CD4-positive, CD25-positive, alpha-beta regulatory T cell (primary cell): ENCODE measurements at regions not wholly inside any gene's neighbourhood (a gene's known extent, or its start where the extent isn't known, plus 50 kb on each side); places are given as distances from the start of the nearest gene placed in this dataset.
"Not testable (repeated sequence)": the region's sequence is repeated elsewhere in the genome, so short reads cannot be mapped to it uniquely, and the experiment has no call there.

Source experiments
- ATAC-seq, 2 donors: fragments of 150-1000 bp; cut with Tn5 transposase; one replicate each; pipeline ENCODE4 v1.10.0; 2021; ENCODE audit warnings: low read depth in 2 of 2, moderate number of reproducible peaks in 2 of 2, moderate library complexity in 1 of 2
- DNase-seq, 3 donors: peaks; one replicate each; pipeline versions ENCODE4 v3.0.0 to v3.0.0-alpha.2; 2012 to 2022; ENCODE audit warnings: mixed read lengths in 1 of 3
- H3K27ac ChIP-seq: one replicate; pipeline ENCODE4 v1.7.0; 2013; ENCODE audit warnings: mild to moderate bottlenecking, low read length; ENCODE audit not compliant: insufficient read depth, poor library complexity, severe bottlenecking
- H3K27me3 ChIP-seq: one replicate; pipeline ENCODE4 v1.7.0; 2013; ENCODE audit warnings: low read length; ENCODE audit not compliant: control insufficient read depth, insufficient read depth
- H3K36me3 ChIP-seq: one replicate; pipeline ENCODE4 v1.7.0; 2013; ENCODE audit warnings: mild to moderate bottlenecking, low read length, moderate library complexity; ENCODE audit not compliant: control insufficient read depth, insufficient read depth
- H3K4me1 ChIP-seq: 2 replicates; pipeline ENCODE4 v1.7.0; 2013; ENCODE audit warnings: mild to moderate bottlenecking, low read length; ENCODE audit not compliant: insufficient read depth, control insufficient read depth, poor library complexity, severe bottlenecking
- H3K4me3 ChIP-seq: one replicate; pipeline ENCODE4 v1.7.0; 2013; ENCODE audit warnings: low read depth, mild to moderate bottlenecking, low read length, moderate library complexity
- H3K9me3 ChIP-seq, 2 experiments: 1 replicate in 1 of 2; 2 replicates in 1 of 2; pipeline ENCODE4 v1.7.0; 2013; ENCODE audit warnings: low read length in 2 of 2, mild to moderate bottlenecking in 1 of 2, moderate library complexity in 1 of 2; ENCODE audit not compliant: control insufficient read depth in 2 of 2
- H3K27ac Mint-ChIP-seq, 3 donors: one replicate each; pipeline ENCODE4 v1.8.0; 2020 to 2022; ENCODE audit warnings: mild to moderate bottlenecking in 3 of 3, mixed read lengths in 3 of 3, moderate library complexity in 2 of 3
- H3K27me3 Mint-ChIP-seq: one replicate; pipeline ENCODE4 v1.8.0; 2022; ENCODE audit warnings: mild to moderate bottlenecking, mixed read lengths
- H3K36me3 Mint-ChIP-seq: one replicate; pipeline ENCODE4 v1.8.0; 2020; ENCODE audit warnings: mixed read lengths
- H3K4me1 Mint-ChIP-seq, 4 donors: one replicate each; pipeline ENCODE4 v1.8.0; 2020 to 2022; ENCODE audit warnings: mixed read lengths in 4 of 4, mild to moderate bottlenecking in 1 of 4
- H3K4me3 Mint-ChIP-seq, 4 donors: one replicate each; pipeline ENCODE4 v1.8.0; 2020 to 2022; ENCODE audit warnings: mild to moderate bottlenecking in 4 of 4, mixed read lengths in 4 of 4, moderate library complexity in 3 of 4
- H3K9me3 Mint-ChIP-seq, 7 donors: one replicate each; pipeline ENCODE4 v1.8.0; 2020 to 2022; ENCODE audit warnings: mixed read lengths in 7 of 7, mild to moderate bottlenecking in 3 of 7, moderate library complexity in 2 of 7

DNA sequence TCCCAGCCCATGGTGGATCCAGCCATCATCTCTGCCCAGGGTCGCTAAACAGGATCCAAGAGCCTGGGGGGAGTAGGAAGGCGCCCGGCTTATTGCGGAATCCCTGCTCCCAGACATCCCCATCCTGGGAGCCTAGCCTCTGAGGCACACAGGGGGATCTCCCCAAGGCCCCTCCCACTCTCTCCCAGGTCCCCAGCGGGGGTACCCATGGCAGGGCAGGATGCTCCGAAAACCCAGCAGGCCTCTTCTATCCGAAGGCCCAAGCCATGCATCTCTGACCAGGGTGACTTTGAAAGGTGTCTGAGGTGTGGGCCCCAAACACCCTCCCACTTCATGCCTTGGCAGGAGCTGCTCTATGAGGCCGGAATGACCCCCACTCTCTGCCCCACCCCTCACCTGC lies 81.7 kb upstream of the RUFY1 start:
- Mint-ChIP-seq H3K9me3 (peaks cover 0 to 2% (median 0%) of the 10 kb centered on the region in 7 donors), H3K4me3 (no peak overlapping the region), H3K27me3 (peaks cover under 1% of the 10 kb centered on the region), H3K36me3 (no peaks in the 10 kb centered on the region), H3K27ac (no peak overlapping the region), H3K4me1 (no peaks in the 10 kb centered on the region)
- Histone ChIP-seq H3K27ac (no peak overlapping the region), H3K27me3 (no peaks in the 10 kb centered on the region), H3K4me3 (no peak overlapping the region), H3K9me3 (no peaks in the 10 kb centered on the region), H3K36me3 (no peaks in the 10 kb centered on the region), H3K4me1 (no peaks in the 10 kb centered on the region)
- DNase-seq = no peak
- no peak for ATAC-seq

DNA sequence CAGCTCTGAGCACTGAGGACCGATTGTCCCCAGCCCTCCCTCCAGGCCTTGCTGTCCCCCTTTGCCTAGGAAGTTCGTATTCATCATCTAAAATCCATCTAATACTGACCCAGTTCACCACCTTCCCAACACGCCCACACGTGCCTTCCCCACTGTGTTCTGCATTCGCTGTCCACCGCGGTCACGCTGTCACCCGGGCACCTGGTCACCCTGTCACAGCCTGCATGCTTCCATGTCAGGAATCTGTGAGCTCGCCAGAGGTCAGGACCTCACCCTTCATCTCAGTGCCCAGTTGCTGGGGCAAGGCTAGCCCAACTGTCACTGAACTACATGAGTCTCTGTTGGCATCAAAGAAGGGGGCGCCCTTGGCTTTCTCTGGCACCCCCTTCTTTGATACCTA lies 82.9 kb upstream of the RUFY1 start:
- H3K27me3 ChIP-seq = no peaks in the 10 kb centered on the region
- ATAC-seq (no peak), DNase-seq (no peak)
- no peaks in the 10 kb centered on the region for H3K4me1 ChIP-seq
- Mint-ChIP-seq H3K4me1 (no peaks in the 10 kb centered on the region), H3K9me3 (peaks cover 0 to 2% (median 0%) of the 10 kb centered on the region in 7 donors), H3K4me3 (no peak overlapping the region), H3K27me3 (peaks cover 4% of the 10 kb centered on the region), H3K27ac (no peak overlapping the region), H3K36me3 (no peaks in the 10 kb centered on the region)
- H3K4me3 ChIP-seq = no peak overlapping the region
- no peak overlapping the region for H3K27ac ChIP-seq
- H3K36me3 ChIP-seq = no peaks in the 10 kb centered on the region
- H3K9me3 ChIP-seq = no peaks in the 10 kb centered on the region

DNA sequence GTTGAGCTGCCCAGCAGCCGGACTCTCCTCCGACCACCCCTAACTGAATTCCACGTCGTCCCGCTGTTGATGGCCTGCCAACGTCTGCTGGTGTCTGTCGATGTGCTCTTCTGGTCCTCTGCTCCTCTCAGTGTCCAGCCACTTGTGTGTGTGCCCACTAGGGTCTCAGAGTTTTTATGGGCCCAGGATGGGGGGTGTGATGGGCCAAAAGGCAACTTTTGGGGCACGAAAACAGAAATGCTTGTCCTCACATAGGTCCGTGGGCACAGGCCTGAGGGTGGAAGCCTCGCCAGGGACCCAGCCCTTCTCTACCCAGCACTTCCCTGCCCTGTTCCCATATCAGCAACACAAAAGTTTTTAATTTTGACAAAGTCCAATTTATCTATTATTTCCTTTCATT lies 85.7 kb upstream of the RUFY1 start:
- DNase-seq (no peak), ATAC-seq (no peak)
- H3K27me3 ChIP-seq = no peaks in the 10 kb centered on the region
- no peaks in the 10 kb centered on the region for H3K9me3 ChIP-seq
- H3K27ac ChIP-seq = no peak overlapping the region
- Mint-ChIP-seq H3K36me3 (no peaks in the 10 kb centered on the region), H3K9me3 (peaks cover 0 to 2% (median 0%) of the 10 kb centered on the region in 7 donors), H3K4me3 (no peak overlapping the region), H3K27me3 (peaks cover 4% of the 10 kb centered on the region), H3K27ac (no peak overlapping the region), H3K4me1 (no peaks in the 10 kb centered on the region)
- no peak overlapping the region for H3K4me3 ChIP-seq
- H3K4me1 ChIP-seq = no peaks in the 10 kb centered on the region
- H3K36me3 ChIP-seq = no peaks in the 10 kb centered on the region

DNA sequence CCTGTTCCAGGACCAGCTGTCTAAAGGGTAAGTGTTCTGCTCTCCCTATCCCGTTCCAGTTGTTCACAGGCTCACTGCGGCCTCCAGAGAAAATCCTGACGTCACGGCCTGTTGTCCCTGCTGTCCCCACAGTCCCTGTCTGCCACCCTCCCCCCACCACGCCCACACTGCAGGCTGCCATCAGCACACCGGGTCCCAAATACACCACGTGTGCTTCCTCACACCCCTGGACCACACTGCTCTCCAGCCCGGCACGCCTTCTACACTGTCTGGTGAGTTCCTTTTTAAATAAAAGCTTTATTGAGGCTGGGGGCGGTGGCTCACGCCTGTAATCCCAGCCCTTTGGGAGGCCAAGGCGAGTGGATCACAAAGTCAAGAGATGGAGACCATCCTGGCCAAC lies 88.3 kb upstream of the RUFY1 start:
- H3K27ac ChIP-seq = no peak overlapping the region
- H3K9me3 Mint-ChIP-seq = peaks cover 0 to 3% (median 1%) of the 10 kb centered on the region in 7 donors
- peaks cover 4% of the 10 kb centered on the region for H3K27me3 Mint-ChIP-seq
- DNase-seq (no peak), ATAC-seq (no peak)
- no peak overlapping the region for H3K4me3 Mint-ChIP-seq
- H3K4me3 ChIP-seq = no peak overlapping the region
- no peak overlapping the region for H3K27ac Mint-ChIP-seq
- H3K4me1 ChIP-seq = no peaks in the 10 kb centered on the region
- no peaks in the 10 kb centered on the region for H3K36me3 ChIP-seq
- no peaks in the 10 kb centered on the region for H3K36me3 Mint-ChIP-seq
- no peaks in the 10 kb centered on the region for H3K4me1 Mint-ChIP-seq
- H3K27me3 ChIP-seq = no peaks in the 10 kb centered on the region
- H3K9me3 ChIP-seq = no peaks in the 10 kb centered on the region

DNA sequence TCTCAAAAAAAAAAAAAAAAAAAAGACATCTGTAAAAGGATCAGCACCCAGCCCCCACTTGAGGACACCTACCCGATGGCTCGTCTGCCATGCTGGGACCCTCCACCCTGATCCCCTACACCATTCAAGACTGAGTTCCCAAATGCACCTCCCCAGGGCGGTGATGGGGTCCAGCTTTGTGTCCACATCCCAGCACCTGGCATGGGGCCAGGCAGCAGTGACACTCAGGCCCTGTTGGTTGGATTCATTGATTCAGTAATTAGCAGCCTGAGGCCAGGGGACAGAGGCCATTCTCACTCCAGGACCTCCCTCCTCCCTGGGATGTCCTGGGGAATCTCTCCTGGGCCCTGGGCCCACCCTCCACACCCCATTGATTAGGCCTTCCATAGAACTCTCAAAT lies 88.8 kb upstream of the RUFY1 start:
- Histone ChIP-seq H3K4me1 (no peaks in the 10 kb centered on the region), H3K36me3 (no peaks in the 10 kb centered on the region), H3K4me3 (no peak overlapping the region), H3K27me3 (no peaks in the 10 kb centered on the region), H3K27ac (no peak overlapping the region), H3K9me3 (peaks cover under 1 to 1% of the 10 kb centered on the region in 2 experiments)
- Mint-ChIP-seq H3K27ac (no peak overlapping the region), H3K4me1 (no peaks in the 10 kb centered on the region), H3K9me3 (peaks cover 0 to 5% (median 1%) of the 10 kb centered on the region in 7 donors), H3K27me3 (peaks cover 4% of the 10 kb centered on the region), H3K36me3 (no peaks in the 10 kb centered on the region), H3K4me3 (no peak overlapping the region)
- ATAC-seq = no peak
- DNase-seq = no peak

DNA sequence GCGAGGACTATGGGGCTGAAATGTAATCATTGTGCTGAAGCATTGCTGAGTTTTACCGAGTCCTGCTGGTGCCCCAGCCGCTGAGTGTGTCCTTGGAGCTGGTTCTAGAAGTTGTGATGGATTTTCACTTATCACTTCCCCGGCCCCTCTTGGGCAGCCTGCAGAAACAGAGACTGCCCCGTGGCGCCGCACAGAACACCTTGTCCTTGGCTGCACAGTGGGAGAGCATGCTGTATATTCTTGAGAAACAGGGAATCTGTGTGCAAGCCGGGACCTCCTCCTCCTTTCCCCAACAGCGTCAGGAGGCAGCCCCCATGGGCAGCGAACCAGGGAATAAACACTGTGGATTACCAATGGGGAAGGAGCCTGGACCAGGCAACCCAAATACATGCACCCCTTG lies 90.6 kb upstream of the RUFY1 start:
- Histone ChIP-seq H3K36me3 (no peaks in the 10 kb centered on the region), H3K27me3 (no peaks in the 10 kb centered on the region), H3K27ac (no peak overlapping the region), H3K4me1 (no peaks in the 10 kb centered on the region), H3K4me3 (no peak overlapping the region), H3K9me3 (peaks cover 4 to 12% of the 10 kb centered on the region in 2 experiments)
- peaks cover 0 to 3% (median under 1%) of the 10 kb centered on the region in 4 donors for H3K4me1 Mint-ChIP-seq
- no peak overlapping the region for H3K4me3 Mint-ChIP-seq
- ATAC-seq (no peak), DNase-seq (no peak)
- H3K27me3 Mint-ChIP-seq = peaks cover 4% of the 10 kb centered on the region
- H3K27ac Mint-ChIP-seq = no peak overlapping the region
- no peaks in the 10 kb centered on the region for H3K36me3 Mint-ChIP-seq
- peaks cover 0 to 12% (median 3%) of the 10 kb centered on the region in 7 donors for H3K9me3 Mint-ChIP-seq

DNA sequence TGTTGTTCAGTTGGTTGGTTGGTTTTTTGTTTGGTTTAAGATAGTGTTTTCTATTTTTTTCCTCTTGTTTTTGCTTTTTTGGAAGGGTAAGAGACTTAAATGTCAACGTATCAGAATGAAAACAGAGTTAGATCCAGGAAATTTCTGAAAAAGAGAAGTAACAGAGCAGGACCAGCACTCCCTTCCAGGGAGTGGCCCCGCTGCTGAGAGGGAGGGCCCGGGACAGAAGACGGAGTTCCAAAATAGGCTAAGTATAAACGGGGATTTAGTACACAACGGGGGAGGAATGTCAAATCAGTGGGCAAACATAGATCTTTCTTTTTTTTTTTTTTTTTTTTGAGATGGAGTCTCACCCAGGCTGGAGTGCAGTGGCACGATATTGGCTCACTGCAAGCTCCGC lies 92.7 kb upstream of the RUFY1 start:
- ATAC-seq = no peak
- Mint-ChIP-seq H3K4me3 (peak overlapping the region in 1 of 4 donors; percentile 4), H3K36me3 (no peaks in the 10 kb centered on the region), H3K27ac (no peak overlapping the region), H3K4me1 (peaks cover 0 to 4% (median 2%) of the 10 kb centered on the region in 4 donors), H3K9me3 (peaks cover 0 to 19% (median 3%) of the 10 kb centered on the region in 7 donors), H3K27me3 (no peaks in the 10 kb centered on the region)
- Histone ChIP-seq H3K27ac (no peak overlapping the region), H3K9me3 (peaks cover 4 to 12% of the 10 kb centered on the region in 2 experiments), H3K4me3 (no peak overlapping the region), H3K27me3 (no peaks in the 10 kb centered on the region), H3K36me3 (no peaks in the 10 kb centered on the region), H3K4me1 (no peaks in the 10 kb centered on the region)
- DNase-seq = no peak

DNA sequence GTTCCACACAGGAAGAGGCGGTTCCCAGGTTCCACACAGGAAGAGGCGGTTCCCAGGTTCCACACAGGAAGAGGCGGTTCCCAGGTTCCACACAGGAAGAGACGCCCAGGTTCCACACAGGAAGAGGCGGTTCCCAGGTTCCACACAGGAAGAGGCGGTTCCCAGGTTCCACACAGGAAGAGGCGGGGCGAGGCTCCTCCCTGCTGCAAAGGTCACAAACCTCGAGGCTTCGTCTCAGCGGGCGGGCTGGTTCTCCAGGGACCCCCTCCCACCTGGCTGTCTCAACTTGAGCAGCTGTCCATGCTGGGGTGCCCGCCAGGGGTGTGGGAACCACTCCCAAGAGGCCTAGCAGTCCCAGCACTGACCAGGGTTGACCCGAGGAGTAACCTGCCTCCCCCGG lies 94.3 kb upstream of the RUFY1 start:
- H3K27ac ChIP-seq, H3K27me3 Mint-ChIP-seq, H3K4me3 ChIP-seq, H3K4me1 Mint-ChIP-seq, H3K27ac Mint-ChIP-seq, H3K4me3 Mint-ChIP-seq, H3K4me1 ChIP-seq, H3K36me3 ChIP-seq, DNase-seq, H3K36me3 Mint-ChIP-seq, H3K27me3 ChIP-seq, ATAC-seq: not testable (repeated sequence)
- H3K9me3 Mint-ChIP-seq = peaks cover 0 to 19% (median 3%) of the 10 kb centered on the region in 7 donors
- peaks cover 4 to 12% of the 10 kb centered on the region in 2 experiments for H3K9me3 ChIP-seq
